Skin of body (tissue), 1 donor: ENCODE measurements at regions not wholly inside any gene's neighbourhood (a gene's known extent, or its start where the extent isn't known, plus 50 kb on each side); places are given as distances from the start of the nearest gene placed in this dataset.
"Not testable (repeated sequence)": the region's sequence is repeated elsewhere in the genome, so short reads cannot be mapped to it uniquely, and the experiment has no call there.

Experiments
- DNase-seq: peaks from one replicate; lab custom pipeline; 2025; lab: John Stamatoyannopoulos, UW

- DNase-seq: no peak
These were observed 524.4 kb upstream of the CHD1 start for GRCh38 chr5:99453196-99453595.

- no peak for DNase-seq
These were observed 521.0 kb upstream of the CHD1 start for GRCh38 chr5:99449786-99450185.

GRCh38 chr5:99445805-99446204 lies 517.0 kb upstream of the CHD1 start:
- no peak for DNase-seq

GRCh38 chr5:99441235-99441634 lies 512.4 kb upstream of the CHD1 start:
- no peak for DNase-seq

- no peak for DNase-seq
These were observed 509.8 kb upstream of the CHD1 start for GRCh38 chr5:99438619-99439018.

- no peak for DNase-seq
These were observed 509.2 kb upstream of the CHD1 start for GRCh38 chr5:99437986-99438385.

DNA sequence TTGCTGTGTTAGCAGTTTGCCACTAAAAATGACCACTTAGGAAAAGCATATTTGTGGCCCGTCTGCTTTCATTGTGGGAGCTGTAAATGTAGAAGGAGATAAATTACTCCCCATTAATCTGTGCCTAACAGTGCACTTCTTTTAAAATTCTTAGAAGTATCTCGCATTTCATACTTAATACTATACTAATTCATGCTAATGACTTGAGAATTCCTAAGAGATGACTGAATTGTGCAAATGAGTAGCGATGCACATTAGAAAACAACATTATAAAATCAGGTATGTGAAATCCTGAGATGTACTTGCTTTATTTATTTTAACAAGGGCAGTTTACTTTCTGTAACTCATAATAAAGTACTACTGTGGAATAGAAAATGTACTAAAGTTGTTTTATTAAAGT lies 494.6 kb upstream of the CHD1 start:
- DNase-seq: not testable (repeated sequence)

- not testable (repeated sequence) for DNase-seq
These were observed 489.8 kb upstream of the CHD1 start for GRCh38 chr5:99418640-99419039.

DNA sequence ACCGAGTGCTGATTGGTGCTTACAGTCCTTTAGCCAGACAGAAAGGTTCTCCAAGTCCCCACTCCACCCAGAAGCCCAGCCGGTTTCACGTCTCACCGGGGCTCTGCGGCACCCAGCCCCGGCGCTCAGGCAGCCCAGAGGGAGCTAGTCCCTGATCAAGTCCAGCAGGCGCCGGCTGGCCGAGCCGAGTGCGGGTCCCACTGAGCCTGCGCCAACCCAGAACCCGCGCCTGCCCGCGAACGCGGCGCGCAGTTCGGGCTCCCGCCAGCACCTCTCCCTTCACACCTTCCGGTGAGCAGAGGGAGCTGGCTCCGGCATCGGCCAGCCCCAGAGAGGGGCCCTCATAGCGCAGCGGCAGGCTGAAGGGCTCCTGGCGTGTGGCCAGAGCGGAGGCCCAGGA lies 481.6 kb upstream of the CHD1 start:
- not testable (repeated sequence) for DNase-seq

GRCh38 chr5:99404764-99405302 lies 476.0 kb upstream of the CHD1 start:
- DNase-seq: not testable (repeated sequence)

DNA sequence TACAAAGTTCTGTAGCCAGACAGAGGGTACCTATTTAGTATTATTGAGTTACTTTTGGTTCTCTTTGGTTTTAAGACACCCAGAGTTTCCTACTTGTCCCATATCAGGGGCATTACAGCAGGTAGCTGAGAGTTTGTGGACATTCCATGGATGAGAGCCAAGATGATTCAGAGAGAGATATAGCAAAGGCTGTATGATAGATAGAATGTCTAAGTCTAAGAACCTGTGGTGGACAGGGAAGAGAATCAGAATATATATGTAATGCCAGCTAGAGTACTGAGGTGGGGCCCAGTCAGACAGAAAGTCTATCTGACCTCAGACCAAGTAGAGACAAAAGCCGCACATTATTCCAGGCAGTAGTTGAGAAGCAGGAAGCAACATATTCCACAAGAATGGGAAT lies 471.8 kb upstream of the CHD1 start:
- DNase-seq: not testable (repeated sequence)

GRCh38 chr5:99398976-99399375 lies 470.2 kb upstream of the CHD1 start:
- DNase-seq: no peak

DNA sequence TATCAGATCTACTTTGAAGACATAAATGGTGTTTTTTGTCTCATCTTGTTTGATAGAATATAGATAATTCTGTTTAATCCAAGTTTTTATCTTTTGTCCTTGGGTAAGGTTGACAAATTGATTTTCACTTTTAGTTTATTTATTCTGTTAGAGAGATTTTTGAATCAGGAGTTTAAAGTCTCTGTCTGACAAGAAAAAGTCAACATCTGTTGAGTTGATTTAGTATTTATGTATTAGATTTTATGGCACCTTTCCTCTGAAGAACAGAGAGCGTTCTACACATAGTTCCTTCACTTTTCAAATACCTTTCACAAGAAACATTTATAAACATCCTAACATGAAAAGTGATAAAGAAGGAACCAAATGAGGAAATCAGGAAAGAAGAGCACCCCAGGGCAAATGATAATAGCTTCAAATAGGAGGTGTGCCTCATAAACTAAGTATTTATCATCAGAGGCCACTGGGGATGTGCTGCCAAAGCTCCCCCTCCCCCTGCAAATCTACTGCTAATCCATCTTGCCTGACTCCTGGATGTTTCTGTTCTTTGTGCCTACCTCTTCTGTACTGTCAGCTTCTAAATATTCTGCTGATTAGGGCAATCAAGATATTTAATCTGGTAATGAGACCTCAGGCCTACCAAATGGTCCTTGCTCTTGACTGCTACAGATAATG lies 457.7 kb upstream of the CHD1 start:
- no peak for DNase-seq

DNA sequence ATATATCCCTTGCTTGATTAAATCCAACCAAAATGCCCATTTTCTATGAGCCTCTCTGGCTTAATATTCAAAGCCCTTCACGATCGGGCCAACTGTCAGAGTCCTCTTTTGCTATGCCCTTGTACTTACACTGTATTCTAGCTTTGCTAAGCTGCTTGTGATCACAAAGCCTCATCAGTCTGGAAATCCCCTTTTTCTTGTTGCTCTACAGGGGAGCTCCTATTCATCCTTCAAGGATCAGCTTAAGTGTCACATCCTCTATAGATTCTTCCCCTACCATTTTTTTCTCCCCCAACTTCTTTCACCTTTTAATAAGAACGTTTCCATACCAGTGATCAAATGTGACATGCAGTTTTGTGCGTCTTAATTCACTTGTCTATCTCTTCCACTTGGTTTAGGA lies 450.4 kb upstream of the CHD1 start:
- no peak for DNase-seq

DNA sequence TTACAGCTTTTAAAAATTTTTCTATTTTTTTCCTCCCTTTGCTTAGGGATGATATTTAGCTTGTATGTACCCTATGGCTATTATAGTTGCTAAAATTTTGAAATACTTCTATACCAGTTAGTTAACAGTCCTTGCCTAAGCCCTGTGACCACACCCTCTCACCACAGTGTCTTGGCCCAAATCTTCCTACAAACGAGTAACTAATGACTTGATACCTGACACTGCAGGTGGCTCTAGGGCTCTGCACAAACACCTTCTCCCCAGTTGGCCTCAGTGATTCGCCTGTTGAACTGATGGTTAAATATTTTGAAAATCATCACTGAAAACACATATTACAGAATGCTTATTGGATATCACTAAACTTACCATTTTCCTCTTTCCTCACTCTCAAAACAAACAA lies 449.6 kb upstream of the CHD1 start:
- DNase-seq: no peak

GRCh38 chr5:99369797-99370593 lies 441.2 kb upstream of the CHD1 start:
- DNase-seq: no peak

GRCh38 chr5:99368726-99369125 lies 439.9 kb upstream of the CHD1 start:
- DNase-seq: no peak

DNA sequence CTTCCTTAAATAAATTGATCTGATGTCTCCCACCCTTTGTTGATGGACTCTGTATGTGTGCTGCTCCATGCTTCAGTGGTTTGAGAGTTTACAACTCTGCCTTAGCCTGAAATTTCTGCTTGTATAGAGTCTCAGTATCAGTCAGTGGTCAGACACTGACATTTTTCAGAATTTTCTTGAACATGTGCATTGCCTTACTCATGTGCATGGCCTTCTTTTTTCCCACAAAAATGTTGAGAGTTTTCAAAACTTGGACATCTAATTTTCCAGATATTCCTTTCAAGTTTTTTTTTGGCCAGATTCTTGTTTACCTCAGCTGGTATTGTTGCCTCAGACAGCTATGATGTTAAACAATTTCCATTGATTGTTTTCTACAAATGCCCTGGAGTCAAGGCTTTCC lies 427.1 kb upstream of the CHD1 start:
- no peak for DNase-seq

DNA sequence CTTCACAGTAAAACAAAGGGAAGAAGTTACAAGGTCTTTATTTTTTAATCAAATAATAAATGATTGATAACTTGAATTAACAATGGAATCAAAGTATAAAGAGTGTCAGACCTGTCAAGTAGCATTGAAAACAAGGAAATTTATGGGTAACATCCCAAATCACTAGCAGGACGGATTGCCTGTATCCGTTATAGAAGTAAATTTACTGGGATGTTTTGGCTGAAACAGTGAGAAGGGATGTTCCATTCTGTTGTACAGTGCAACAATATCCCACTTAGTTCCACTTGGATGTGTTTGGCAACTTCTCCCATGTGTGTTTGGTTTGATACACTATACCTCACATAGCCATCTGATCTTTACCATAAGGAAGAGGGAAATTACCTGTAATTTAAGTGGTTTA lies 421.0 kb upstream of the CHD1 start:
- no peak for DNase-seq

DNA sequence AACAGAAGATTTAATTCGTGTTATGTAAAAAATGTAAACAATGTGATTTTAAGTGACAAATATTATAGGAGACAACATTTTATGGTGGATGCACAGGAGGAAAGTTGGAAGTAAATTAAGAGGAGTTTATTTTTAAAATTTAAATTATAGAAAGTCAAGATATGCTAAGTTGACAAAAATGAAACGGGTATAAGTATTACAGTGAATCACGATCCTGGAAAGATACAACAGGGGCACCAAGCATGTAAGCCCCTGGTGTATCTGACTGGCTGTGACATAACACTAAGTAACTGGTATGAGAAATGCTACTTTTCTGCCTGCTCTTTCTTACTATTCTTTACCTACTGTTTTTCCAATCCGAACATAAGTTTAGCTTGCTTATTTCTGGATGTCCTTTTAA lies 419.8 kb upstream of the CHD1 start:
- no peak for DNase-seq

DNA sequence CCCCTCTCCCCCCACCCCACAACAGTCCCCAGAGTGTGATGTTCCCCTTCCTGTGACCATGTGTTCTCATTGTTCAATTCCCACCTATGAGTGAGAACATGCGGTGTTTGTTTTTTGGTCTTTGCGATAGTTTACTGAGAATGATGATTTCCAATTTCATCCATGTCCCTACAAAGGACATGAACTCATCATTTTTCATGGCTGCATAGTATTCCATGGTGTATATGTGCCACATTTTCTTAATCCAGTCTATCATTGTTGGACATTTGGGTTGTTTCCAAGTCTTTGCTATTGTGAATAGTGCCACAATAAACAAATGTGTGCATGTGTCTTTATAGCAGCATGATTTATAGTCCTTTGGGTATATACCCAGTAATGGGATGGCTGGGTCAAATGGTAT lies 411.0 kb upstream of the CHD1 start:
- DNase-seq: not testable (repeated sequence)

- DNase-seq: no peak
These were observed 406.1 kb upstream of the CHD1 start for GRCh38 chr5:99334936-99335335.

DNA sequence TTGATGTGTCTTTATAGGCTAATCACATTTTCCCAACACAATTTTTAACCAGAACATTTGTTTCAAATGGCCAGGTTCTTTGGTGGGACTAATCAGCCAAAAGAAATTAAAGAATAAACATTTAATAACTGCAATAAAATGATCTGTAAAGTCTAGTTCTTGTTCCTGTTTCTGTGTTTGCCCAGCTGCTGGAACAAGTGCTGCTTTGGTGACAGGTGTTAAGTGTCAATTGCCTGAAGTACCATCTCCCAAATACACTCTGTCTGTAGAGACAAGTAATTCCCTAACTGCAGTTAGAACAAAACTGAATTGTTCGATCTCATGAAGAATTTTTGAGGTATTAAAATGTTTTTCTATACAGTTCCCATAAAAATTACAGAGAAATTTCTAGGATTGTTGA lies 402.3 kb upstream of the CHD1 start:
- no peak for DNase-seq
